GM18870 (cell line): ENCODE measurements at regions not wholly inside any gene's neighbourhood (a gene's known extent, or its start where the extent isn't known, plus 50 kb on each side); places are given as distances from the start of the nearest gene placed in this dataset.
"Not testable (repeated sequence)": the region's sequence is repeated elsewhere in the genome, so short reads cannot be mapped to it uniquely, and the experiment has no call there.

Experiments
- ATAC-seq: cut with Tn5 transposase; IDR thresholded peaks from one replicate; pipeline ENCODE4 v1.9.1; 2021; ENCODE audit warnings: moderate library complexity; ENCODE audit not compliant: unreplicated experiment

DNA sequence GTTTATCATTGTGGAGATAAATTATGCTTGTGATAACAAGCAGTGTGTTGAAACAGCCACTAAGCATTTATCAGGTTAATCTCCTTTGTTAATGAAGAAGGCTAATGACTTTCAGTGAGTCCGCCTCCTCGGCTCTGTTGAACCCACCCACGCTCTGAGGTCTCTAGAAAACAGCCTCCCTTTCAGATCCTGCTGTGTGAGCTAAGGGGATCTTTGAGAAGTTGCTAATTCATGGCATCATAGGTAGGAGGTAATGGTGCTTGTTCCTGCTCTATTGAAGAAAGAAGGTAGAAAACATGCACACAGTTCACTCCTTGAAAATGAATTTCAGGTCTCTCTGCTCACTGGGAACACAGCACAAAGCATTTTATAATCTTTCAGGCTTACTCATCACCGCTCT, 483.9 kb downstream of the AACS start:
- ATAC-seq = no peak

DNA sequence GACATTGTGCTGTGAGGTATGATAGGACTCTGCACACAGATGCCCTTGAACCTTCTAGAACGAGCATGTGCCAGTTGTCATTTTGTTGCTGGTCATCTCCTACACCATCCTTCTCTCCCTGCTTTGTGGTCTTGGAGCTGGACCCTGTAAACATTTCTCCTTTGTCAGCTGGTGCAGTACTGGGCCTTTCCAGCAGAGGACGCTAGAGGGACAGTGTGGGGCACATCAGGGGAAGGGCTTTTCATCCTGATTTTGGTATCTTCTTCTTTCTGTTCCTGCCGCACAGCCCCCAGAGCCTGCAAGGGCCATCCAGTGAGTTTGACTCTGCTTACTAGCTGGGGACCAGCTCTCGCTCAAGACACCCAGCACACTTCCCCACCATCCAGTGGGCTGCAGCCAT, 484.6 kb downstream of the AACS start:
- ATAC-seq = no peak

DNA sequence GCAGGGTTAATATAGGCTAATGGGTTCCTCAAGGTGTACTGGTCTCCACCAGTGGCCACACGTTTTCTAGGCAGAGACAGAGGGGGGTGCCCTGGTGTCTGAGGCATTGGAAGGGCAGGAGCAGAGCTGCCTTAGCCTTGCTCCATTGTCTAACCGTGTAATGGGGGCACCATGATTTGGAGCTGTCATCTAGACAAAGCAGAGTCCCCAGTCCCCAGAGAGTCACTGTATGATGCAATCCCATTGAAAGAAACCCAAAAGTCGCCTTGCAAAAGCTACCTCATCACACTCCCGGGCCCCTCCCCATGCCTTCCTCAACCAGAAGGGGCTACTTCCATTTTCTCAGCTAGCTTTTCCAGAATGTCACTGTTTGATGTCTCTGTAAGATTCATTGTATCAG, 487.1 kb downstream of the AACS start:
- no peak for ATAC-seq

DNA sequence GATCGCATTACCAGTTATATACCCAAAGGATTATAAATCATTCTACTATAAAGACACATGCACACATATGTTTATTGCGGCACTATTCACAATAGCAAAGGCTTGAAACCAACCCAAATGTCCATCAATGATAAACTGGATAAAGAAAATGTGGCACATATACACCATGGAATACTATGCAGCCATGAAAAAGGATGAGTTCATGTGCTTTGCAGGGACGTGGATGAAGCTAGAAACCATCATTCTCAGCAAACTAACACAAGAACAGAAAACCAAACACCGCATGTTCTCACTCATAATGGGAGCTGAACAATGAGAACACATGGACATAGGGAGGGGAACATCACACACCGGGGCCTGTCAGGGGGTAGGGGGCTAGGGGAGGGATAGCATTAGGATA, 495.8 kb downstream of the AACS start:
- ATAC-seq = not testable (repeated sequence)

DNA sequence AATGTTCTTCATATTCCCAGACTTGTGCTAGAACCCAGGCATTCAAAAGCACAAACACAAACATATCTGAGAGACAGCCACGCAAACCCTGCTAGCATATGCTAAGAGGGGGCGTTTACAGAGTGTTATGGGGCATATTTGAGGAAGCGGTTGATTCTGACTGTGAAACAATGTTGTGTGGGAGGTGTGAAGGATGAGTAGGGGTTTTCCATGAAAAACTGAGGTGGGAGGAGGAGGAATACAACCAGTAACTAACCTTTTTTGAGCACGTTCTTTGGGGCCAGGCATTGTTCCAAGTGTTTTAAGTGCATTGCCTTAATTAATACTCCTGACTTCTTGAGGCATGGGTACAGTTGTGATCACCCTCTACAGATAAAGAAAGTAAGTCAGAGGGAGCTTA, 499.5 kb downstream of the AACS start:
- ATAC-seq = no peak

DNA sequence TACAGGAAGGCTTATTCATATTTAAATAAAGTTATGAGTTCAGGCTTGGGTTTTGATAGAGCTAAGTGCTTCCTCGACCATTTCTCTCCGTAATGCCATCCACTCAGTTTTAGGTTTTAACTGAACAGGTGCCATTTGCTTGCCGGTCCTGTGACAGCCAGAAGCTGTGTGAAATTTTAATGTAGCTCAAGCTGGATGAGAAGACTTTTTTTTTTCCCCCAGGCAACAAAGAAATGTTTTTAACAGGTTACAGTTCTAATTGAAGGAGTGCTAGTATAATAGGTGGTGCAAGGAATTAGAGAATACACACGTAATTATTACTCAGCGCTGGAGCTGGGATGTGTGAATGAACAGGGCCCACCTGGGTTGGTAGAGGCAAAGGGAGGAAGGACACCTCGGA, 502.3 kb downstream of the AACS start:
- no peak for ATAC-seq

DNA sequence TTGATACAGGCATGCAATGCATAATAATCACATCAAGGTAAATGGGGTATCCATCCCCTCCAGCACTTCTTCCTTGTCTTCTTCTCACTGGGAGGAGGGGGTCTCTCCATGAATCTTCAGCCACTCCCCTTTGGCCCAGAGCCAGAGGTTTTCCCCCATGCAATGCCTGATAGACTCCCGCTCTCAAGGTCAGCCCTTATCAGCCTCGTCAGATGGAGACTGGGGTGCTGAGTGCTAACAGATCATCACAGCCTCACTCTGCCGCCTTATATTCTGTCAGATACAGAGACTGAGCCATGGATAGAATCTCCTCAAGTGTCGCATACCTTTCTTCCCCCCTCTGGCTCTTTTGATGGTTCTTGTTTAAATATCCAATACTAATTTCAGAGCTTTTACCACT, 503.1 kb downstream of the AACS start:
- ATAC-seq = no peak

DNA sequence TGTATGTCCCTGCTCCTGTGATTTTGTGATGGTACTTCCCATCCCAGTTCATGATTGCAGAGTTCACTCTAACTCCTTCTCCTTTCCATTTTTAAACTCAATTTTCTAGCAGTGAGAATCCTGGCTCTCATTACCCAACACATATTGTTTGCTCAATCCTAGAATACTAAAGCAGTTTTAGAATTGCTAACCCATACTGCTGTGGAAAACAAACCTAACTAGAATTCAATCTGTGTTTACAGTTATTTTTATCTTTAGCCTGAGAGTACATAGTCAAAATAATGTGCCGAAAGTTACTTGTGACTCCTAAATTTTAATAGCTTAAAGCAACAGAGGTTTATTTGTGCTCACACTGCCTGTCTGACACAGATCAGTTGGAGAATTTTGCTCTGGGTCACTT, 508.0 kb downstream of the AACS start:
- ATAC-seq = no peak

DNA sequence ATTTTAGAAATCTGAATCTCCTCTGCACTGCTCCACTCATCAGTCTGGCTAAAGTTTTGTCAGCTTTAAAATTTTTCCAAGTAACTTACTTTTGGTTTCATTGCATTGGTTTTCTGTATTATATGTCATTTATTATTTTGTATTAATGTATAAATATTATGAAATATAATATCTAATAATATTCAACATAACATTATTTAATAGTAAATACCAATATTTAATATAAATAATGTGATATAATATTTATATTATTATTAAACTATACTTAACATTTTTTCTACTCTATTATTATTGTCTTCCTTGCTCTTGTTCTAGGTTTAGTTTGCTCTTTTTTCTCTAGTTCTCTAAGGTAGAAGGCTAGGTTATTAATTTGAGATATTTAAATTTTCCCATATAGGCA, 512.1 kb downstream of the AACS start:
- ATAC-seq = no peak

DNA sequence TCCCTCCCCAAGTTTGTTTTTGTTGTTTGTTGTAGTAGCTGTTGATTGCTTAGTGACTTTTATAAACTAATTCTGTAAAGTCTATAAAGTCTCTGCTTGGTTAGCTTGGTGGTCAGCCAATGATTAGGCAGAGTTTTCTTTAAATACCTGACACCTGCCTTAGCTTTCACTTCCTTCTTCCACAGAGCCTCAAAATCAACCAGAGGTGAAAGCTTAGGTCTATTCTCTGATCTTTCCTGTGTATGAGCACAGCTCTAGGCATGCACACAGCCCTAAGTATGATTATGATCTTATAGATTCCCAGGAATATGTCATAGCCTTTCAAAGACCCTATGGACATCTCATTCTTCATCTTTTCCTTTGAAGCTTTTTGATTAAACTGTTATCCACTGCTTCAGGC, 514.7 kb downstream of the AACS start:
- ATAC-seq = no peak

DNA sequence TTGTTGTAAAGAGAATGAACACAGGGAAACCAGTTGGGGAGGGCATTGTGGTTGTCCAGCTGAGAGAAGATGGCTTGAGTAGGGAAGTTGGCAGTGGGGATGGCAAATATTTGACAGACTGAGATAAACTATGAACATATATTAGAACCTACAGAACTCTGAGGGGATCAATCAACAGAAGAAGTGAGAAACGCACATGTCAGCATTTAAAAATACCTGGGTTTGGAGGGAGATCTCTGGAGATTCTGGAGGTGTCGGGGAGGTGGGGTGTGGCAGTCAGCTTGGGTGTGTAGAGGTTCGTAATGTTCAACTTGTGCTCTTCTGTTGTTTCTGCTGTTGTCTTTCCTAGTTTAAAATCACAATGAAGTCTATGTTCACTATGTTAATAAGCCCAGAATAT, 517.8 kb downstream of the AACS start:
- ATAC-seq = no peak

DNA sequence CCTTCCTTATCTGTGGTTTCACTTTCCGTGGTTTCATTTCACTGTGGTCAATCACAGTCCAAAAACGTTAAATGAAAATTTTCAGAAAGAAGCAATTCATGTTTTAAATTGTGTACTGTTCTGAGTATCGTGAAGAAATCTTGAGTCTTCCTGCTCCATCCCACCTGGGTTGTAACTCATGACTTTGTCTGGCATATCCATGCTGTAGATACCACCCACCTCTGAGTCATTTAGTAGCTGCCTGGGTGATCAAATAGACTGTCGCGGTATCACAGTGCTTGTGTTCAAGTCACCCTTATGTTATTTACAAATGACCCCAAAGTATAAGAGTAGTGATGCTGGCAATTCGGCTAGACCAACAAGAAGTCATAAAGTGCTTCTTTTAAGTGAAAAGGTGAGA, 521.2 kb downstream of the AACS start:
- no peak for ATAC-seq

DNA sequence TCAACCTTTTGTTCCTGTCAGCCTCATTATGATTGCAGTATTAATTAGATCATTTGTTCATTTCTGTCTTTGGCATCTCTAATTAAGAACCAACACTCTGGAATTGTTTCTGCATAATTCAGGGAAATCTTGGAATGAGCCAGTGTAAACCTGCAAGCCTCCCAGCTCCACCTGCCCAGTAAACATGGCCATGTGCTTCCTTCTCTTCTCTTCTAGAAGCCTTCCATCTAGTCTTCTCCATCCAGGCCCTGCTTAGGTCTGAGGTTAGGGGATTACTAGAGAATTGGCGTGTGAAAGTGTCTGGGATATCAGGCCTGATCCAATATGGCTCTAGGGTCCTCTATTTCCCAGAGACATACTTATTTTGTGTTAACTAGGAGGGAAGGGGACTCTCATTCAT, 528.0 kb downstream of the AACS start:
- no peak for ATAC-seq

DNA sequence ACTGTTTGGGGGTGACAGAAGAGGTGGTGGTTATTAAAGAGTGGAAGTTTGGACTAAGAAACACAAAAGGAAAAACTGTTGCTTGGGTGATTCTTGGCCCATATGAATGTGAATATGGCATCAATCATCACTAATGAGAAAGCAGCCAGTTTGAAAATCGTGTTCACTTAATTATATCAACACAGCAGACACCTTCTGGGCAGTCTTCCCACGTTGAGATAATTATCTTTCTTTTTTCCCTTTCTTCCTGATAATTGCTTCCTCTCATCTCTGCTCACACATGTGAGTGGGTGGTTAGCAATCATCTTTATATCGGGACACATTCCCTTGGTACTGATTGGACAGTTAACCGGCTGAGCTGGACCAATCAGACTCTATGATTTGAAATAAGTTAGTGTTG, 539.7 kb downstream of the AACS start:
- ATAC-seq = no peak

DNA sequence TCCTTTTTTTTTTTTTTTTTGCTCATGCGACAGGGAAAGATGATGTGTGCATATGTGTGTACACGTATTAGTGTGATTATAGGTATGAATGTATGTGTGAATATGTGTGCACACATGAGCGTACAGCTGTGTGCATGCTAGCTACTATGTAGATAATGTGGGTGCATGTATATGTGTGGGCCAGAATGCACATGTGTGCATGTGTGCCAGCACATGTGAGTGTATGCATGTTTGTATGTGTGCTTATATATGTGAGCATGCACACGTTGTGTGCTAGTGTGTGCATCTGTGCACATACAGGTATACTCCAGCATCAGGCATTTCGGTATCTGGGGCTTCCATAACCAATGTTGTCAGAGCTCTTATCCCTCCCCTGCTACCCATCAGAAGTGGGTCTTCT, 541.1 kb downstream of the AACS start:
- ATAC-seq = no peak

DNA sequence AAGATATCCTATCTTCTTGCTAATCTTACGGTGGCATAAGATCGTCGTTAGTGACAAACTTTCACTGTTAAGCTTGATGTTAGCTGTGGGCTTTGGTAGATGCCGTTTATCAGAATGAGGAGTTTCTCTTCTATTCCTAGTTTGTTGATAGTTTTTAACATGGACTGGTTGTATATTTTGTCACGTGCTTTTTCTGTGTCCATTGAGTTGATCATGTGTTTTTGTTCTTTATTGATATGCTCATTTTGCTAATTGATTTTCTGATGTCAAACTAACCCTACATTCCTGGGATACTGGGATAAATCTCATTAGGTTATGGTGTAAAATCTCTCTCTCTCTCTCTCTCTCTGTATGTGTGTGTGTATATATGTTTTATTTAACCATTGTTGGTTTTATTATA, 545.1 kb downstream of the AACS start:
- no peak for ATAC-seq

DNA sequence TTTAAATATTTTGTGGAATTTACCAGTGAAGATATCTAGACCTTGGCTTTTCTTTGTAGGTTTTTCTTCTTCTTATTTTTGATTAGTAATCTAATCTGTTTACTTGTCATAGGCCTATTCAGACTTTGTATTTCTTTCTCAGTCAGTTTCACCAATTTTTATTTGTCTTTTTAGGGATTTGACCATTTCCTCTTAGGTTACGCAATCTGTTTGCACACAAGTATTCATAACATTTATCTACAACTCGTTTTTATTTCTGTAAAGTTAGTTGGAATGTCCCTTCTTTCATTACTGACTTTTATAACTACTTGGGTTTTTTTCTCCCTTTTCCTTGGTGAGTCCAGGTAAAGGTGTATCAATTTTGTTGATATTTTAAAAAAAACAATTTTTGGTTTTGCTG, 545.7 kb downstream of the AACS start:
- no peak for ATAC-seq

DNA sequence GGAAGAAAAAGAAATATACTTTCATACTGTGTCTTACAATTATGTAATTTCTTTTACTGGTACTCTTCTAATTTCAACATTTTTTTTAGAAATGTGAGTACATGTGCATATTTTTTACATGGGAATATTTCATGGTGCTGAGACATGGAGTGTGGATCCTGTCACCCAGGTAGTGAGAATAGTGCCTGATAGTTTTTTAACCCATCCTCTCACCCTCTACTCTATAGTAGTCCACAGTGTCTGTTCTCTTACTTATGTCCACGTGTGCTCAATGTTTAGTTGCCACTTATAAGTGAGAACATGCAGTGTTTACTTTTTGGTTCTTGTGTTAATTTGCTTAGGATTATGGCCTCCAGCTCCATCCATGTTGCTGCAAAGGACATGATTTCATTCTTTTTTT, 548.8 kb downstream of the AACS start:
- no peak for ATAC-seq

DNA sequence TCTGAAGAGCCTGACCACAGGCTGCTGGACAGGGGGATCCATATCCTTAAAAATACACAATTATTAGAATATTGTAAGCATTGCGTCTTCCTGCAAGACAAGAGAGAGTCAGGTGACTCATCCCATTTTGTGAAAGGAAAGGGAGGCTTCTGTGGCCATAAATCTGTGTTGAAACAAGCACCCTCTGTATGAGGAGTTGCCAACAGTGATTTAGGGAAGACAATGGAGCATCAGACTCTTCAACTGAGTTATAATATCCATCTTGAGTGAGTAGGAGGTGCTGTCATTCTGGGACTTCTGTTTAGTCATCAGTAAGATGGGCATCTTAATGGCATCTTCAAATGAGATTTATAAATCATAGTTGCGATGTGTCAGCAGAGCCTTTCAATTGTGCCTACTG, 554.5 kb downstream of the AACS start:
- no peak for ATAC-seq

DNA sequence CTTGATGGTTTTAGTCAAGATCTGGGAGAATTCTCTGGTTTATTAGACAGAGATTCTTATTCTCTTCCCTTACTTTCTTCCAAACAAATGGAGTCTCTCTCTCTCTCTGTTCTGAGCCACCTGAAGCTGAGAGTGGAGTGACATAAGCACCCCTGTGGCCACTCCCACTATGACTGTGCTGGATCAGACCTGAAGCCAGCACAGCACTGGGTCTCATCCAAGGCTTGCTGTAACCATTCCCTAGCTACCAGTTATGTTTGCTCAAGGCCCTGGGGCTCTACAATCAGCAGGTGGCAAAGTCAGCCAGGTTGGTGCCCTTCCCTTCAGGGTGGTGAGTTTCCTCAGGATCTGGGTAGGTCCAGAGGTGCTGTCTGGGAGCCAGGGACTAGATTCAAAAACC, 568.5 kb downstream of the AACS start:
- no peak for ATAC-seq

DNA sequence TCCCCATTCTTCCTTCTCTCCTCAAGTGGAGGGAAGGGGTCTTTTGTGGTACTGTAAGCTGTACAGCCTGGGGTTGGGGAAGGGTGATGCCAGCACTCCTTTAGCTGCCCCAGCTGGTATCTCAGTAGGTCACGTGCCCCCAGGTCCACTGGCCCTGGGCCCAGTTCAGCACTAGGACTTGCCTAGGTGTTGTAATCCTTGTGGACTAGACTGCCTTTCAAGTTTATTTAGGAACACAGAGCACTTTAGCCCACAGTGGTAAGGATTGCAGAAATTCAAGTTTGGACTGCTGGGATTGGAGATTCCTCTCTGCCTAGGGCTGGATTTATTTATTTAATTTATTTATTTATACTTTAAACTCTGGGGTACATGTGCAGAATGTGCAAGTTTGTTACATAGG, 569.6 kb downstream of the AACS start:
- ATAC-seq = no peak

DNA sequence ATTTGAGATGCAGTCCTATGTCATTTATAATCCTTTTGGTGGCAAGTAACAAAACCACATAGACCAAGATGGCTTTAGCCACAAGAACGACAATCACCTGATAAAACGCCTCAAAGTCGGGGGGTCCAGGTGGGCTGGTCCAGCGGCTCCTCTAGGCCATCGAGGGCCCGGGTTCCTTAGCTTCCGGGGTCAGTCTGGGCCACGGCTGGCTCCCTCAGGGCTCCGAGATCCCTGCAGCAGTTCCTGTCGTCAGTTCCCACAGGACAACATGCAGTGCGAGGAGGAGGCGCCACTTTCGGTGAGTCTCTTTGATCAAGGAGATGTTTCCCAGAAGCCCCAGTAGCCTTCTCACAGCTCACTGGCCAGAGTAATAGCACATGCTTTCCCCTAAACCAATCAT, 574.6 kb downstream of the AACS start:
- no peak for ATAC-seq

DNA sequence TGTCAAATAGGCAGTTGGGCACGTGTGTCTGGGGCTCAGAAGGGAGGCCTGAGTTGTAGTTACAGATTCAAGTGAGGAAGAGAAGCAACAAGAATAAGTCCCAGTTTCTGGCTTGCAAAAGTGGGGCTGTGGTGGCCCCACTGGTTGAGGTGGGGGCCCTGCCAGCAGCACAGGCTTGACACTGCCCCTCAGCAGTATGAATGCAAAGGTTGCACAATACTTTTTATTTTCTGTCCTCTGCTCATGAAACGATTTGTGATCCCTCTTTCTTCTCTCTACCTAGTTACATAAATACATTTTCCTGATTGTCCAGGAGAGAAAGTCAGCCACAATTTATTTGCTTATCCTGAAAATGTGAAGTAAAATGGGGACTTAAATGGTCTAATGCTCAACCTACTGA, 577.8 kb downstream of the AACS start:
- no peak for ATAC-seq

DNA sequence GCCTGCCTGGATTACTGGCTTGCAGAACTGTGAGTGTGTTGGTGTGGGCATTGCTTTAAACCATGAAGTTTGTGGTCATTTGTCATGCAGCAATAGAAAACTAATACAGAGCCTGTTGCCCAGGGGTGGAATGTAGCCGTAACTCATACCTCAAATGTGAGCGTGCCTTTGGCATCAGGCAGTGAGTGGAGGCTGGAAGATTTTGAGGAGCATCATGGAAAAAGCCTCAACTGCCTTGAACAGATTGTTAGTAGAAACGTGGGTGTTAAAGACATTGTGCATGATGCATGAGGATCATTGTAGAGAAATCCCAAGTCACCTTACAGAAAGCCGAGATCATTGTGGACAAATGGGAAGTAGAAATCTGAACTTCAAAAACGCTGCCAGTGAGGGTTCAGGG, 580.5 kb downstream of the AACS start:
- ATAC-seq = no peak
